ENCODE measurements at regions not wholly inside any gene's neighbourhood (a gene's known extent, or its start where the extent isn't known, plus 50 kb on each side); places are given as distances from the start of the nearest gene placed in this dataset.

- no peak for DNase-seq
Observed at GRCh38 chr13:111895896-111896821, 170.8 kb upstream of the SOX1 start.

DNA sequence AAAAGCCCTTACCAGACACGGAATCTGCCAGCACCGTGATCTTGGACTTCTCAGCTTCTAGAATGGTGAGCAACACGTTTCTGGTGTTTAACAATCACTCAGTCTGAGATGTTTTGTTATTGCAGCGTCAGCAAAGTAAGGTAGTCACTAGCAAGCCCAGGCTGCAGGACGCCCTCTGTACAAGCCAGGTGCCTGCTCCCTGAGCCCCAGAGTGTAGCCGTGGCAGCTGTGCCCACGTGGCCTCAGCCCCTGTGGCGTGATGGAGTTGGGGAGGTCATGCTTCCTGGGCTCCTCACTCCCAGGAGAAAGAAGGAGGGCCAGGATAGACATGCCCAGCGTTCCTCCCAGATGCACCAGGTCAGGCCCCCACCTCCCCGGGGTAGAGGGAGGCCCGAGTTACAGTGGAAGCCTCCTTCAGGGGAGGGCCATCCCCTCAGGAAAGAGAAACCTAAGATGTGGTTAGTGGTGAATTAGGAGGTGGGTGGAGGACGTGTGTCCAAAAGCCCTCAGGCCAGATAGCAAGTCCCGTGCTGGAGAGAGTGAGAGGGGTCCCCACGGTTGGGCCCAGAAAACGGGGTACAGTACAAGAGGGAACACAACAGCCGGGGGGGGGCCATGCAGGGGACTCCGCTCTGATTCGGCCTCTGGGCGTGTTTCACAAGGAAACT is 169.6 kb upstream of the SOX1 start:
- no peak for DNase-seq

- no peak for DNase-seq
Observed at GRCh38 chr13:111897846-111898215, 169.1 kb upstream of the SOX1 start.

DNA sequence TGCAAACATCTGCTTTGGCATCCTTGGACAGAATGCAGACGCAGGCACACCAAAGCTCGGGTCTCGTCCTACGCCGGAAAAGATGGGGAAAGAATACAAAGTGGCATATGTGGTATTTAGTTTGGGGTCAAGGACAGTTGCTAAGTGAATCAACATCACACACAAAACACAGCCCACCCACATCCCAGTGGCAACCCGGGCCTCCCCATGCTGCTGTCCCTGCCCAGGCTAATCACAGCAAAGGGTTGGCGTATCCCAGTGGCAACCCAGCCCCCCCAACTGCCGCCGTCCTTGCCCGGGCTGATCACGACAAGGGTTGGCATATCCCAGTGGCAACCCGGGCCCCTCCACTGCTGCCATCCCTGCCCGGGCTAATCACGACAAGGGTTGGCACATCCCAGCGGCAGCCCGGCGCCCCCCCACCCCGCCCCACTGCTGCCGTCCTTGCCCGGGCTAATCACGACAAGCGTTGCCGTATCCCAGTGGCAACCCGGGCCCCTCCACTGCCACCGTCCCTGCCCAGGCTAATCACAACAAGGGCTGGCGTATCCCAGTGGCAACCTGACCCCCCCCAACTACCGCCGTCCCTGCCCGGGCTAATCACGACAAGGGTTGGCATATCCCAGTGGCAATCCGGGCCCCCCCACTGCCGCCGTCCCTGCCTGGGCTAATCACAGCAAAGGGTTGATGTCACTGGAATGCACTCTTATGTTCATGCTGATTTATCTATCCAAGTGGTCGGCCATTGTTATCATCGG is 167.8 kb upstream of the SOX1 start:
- DNase-seq: no peak

DNA sequence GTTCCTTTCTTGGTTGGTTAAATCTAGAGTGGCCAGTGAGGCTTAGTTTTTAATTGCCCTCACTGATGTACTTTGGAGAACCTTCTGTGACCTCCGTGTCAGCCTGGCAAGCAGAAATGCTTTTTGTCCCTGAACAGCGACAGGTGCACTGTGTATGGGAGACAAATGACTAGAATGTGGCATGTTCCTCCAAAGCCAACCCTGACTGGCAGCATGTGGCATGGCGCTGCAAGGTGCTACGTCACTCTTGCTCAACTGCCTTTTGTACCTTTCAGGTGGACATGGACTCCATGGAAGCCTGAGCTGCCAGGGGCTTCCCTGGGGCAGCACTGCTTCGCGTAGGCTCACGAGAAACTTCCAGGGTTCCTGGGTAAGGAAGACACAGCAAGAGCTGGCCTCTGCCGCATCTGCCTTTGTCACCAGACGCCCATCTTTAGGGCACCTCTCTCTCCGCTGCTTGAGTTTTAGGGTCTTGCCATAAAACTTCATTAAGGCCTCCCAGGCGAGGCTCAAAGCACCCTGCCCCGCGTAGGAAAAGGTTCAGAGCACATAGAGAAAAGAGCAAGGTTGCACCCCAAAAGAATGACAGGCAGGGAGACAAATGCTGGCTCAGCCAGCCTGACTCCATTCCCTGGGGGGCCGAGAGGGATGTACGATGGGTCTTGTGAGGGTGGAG is 167.1 kb upstream of the SOX1 start:
- no peak for DNase-seq

DNA sequence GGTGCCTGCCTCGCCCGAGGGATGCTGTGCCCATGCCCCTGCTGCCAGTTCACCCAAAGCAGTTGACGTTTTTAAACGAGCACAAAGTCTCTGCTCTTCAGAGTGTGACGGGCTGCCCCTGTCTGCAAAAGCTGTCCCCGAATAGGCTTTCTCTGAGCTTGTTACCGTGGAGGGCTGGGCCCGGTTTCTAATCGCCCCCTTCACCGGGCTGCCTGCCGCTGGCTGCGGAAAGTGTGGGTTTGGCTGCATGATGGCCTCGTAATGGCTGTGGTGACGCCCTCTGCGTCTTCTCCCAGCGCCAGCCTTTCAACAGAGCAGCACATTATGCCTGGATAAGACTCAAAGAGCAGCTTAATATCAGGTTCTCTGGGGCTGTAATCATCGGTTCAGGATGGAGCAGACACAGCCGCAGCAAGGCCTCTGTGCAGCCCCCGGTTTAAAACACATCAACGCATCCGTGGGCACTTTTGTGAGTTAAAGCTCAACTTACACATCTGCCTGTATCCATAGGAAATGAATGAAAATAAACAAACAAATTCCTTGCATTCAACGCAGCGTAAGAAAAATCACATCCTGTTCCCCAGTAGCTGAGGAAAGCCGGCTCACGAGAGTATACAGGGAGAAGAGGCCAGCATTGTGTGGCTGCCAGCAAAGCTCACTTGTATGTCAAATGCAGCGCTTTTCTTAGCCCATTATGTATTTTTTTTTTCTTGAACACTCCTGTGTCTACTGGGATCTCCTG is 166.4 kb upstream of the SOX1 start:
- DNase-seq: peak; percentile 73

GRCh38 chr13:111901267-111901915 is 165.6 kb upstream of the SOX1 start:
- no peak for DNase-seq

DNA sequence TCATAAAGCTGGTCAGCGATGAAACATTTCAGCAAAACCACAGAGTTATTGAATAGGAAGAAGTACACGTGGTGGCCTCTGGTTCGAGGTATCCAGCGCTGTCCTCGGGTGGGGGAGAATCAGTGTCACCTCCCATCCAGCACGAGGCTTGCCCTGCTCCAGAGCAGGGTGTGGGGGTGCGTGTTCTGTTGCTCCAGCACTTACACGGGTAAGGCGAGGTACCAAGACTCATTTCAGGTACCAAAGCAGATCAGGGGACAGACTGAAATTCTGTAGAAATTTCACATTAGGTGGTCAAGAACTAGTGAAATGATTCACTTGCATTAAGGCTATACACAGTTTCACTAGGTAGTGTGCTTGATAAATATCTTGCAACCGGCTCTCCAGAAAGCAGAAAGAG is 164.2 kb upstream of the SOX1 start:
- DNase-seq: no peak

DNA sequence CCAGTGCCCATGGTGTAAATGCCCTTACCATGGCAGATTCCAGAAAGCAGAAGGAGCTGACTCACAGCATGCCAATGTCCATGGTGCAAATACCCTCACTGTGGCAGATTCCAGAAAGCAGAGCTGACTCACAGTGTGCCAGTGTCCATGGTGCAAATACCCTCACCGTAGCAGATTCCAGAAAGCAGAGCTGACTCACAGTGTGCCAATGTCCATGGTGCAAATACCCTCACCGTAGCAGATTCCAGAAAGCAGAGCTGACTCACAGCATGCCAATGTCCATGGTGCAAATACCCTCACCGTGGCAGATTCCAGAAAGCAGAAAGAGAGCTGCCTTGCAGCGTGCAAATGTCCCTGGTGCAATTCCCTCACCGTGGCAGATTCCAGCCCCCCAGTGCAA is 163.8 kb upstream of the SOX1 start:
- no peak for DNase-seq

DNA sequence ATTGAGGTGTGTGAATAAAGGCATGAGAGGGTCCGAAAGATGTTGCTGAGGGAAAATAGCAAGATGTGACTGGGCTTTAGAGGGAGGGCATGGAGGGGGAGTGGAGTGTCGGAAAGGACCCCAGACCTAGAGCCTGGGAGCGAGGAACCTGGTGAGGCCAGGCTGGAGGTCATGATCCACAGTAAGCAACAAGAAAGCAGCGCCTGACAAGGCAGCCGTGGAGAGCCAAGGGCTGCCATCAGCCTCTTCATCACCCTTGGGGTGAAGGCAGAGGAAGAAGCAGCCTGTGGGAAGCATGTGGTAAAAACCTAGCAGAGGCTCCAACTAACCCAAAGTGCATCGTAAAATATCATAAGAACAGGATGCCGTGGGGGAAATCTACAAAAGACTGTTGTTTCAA is 162.8 kb upstream of the SOX1 start:
- no peak for DNase-seq

GRCh38 chr13:111904701-111905608 is 162.0 kb upstream of the SOX1 start:
- DNase-seq: no peak

DNA sequence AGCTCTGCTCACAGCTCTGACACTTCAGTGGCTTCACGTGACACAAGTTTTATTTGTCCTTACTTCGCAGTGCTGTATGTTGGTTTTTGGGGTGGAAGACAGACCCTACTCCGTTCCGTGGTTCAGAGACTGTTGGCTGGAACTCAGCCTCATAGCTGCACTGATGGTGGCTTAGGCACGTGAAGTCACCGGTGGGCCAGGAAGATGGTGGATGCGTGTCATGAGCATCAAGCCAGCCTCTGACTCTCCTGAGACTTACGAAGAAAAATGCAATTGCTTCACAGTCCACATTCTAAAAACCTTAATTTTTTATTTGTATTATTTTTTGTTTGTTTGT is 161.4 kb upstream of the SOX1 start:
- no peak for DNase-seq

DNA sequence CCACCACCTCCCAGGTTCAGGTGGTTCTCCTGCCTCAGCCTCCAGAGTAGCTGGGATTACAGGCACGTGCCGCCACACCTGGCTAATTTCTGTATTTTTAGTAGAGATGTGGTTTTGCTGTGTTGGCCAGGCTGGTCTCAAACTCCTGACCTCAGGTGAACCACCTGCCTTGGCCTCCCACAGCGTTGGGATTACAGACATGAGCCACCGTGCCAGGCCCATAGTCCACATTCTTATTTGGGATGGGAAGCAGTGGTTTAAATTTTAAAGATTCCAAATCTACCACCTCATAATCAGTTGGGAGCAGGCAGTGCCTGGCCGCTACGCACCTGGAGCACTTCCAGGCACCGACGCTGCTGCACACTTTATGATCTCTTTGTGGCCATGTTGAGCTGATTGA is 160.6 kb upstream of the SOX1 start:
- DNase-seq: no peak

DNA sequence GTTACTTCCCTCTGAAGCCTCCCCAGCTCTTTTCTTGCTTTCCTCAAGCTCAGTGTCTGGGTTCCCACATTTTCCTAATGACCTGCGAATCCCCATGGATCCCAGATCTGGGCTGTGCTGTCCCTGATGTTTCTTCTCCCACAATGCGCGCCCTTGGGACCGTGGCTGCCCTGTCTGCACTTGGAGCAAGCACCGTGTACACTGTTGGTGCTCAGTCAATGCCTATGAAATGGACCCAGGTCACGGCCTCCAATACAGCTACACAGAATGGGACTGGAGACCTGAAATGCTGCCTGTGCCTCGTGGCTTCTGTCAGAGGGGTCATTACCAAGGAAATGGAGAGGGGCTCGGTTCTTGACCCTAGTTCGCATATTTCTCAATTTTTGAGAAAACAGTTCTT is 160.1 kb upstream of the SOX1 start:
- DNase-seq: no peak

GRCh38 chr13:111907341-111907880 is 159.5 kb upstream of the SOX1 start:
- no peak for DNase-seq

- no peak for DNase-seq
Observed at GRCh38 chr13:111908361-111908760, 158.6 kb upstream of the SOX1 start.

- no peak for DNase-seq
Observed at GRCh38 chr13:111908981-111909380, 158.0 kb upstream of the SOX1 start.

DNA sequence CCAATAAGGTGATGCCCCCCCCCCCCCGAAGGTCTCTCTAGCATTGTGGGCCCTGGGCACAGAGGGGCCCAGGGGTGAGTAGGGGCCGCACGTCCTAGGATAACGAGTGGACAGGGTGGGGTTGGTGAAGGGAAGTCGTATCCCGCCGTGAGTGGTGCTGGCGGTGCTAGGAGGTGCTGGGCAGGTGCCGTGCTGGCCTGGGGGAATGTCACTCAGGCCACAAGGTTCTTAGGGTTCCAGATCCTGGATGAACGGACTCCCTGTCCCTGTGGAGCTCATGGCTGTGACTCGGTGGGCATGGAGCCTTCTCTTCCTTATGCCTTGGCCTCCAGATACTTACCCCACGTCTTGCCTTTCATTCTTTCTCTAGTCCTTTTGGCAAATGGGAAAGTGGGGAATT is 157.4 kb upstream of the SOX1 start:
- DNase-seq: no peak

GRCh38 chr13:111909971-111910671 is 156.8 kb upstream of the SOX1 start:
- DNase-seq: no peak
